SK-N-SH treated with all-trans-retinoic acid at 6 μM for 48 hours (cell line): ENCODE measurements at regions not wholly inside any gene's neighbourhood (a gene's known extent, or its start where the extent isn't known, plus 50 kb on each side); places are given as distances from the start of the nearest gene placed in this dataset.
A peak's percentile ranks its signal among the peaks of the same experiment; 100 is the strongest.

Experiments used
- ATAC-seq: fragments of 200-7000 bp; cut with Tn5 transposase; 3 replicates; pipeline ENCODE4 v1.9.1; 2020; ENCODE audit warnings: mild to moderate bottlenecking, moderate library complexity
- CSDC2 ChIP-seq: fragments of 250-450 bp; sonication (Bioruptor Pico); IDR thresholded peaks from 2 replicates; pipeline ENCODE4 v1.5.0; 2020; ENCODE audit warnings: mild to moderate bottlenecking, moderate library complexity
- ESRRG ChIP-seq: fragments of 250-450 bp; sonication (Bioruptor Pico); IDR thresholded peaks from 2 replicates; pipeline ENCODE4 v1.6.1; 2021; ENCODE audit warnings: mild to moderate bottlenecking
- GLIS3 ChIP-seq: fragments of 250-450 bp; sonication (Bioruptor Pico); IDR thresholded peaks from 2 replicates; pipeline ENCODE4 v1.5.0; 2020; ENCODE audit warnings: mild to moderate bottlenecking, moderate library complexity
- ISL1 ChIP-seq: fragments of 250-450 bp; sonication (Bioruptor Pico); IDR thresholded peaks from 2 replicates; pipeline ENCODE4 v2.1.2; 2022; ENCODE audit warnings: mild to moderate bottlenecking, moderate library complexity
- OSR1 ChIP-seq: fragments of 250-450 bp; sonication (Bioruptor Pico); IDR thresholded peaks from 2 replicates; pipeline ENCODE4 v1.8.0; 2022; ENCODE audit warnings: moderate library complexity, mild to moderate bottlenecking, inconsistent platforms
- PATZ1 ChIP-seq: fragments of 250-450 bp; sonication (Bioruptor Pico); IDR thresholded peaks from 2 replicates; pipeline ENCODE4 v1.8.0; 2020; ENCODE audit warnings: mild to moderate bottlenecking, moderate library complexity, borderline replicate concordance
- SNAI2 ChIP-seq: fragments of 250-450 bp; sonication (Bioruptor Pico); IDR thresholded peaks from 2 replicates; pipeline ENCODE4 v1.5.0; 2020; ENCODE audit warnings: mild to moderate bottlenecking, moderate library complexity
- TCF4 ChIP-seq: fragments of 250-450 bp; sonication (Bioruptor Pico); IDR thresholded peaks from 2 replicates; pipeline ENCODE4 v1.8.0; 2021; ENCODE audit warnings: mild to moderate bottlenecking, moderate library complexity, borderline replicate concordance
- TOX ChIP-seq: fragments of 250-450 bp; sonication (Bioruptor Pico); IDR thresholded peaks from 2 replicates; pipeline ENCODE4 v1.8.0; 2021; ENCODE audit warnings: mild to moderate bottlenecking, moderate library complexity, borderline replicate concordance
- TSHZ2 ChIP-seq: fragments of 250-450 bp; sonication (Bioruptor Pico); IDR thresholded peaks from 2 replicates; pipeline ENCODE4 v1.5.0; 2020; ENCODE audit warnings: mild to moderate bottlenecking, moderate library complexity
- ZC3H10 ChIP-seq: fragments of 250-450 bp; sonication (Bioruptor Pico); IDR thresholded peaks from 2 replicates; pipeline ENCODE4 v1.5.1; 2021; ENCODE audit warnings: mild to moderate bottlenecking, moderate library complexity
- ZFP3 ChIP-seq: fragments of 250-450 bp; sonication (Bioruptor Pico); IDR thresholded peaks from 2 replicates; pipeline ENCODE4 v1.5.0; 2020; ENCODE audit warnings: mild to moderate bottlenecking, moderate library complexity
- ZFP30 ChIP-seq: fragments of 450-650 bp; formaldehyde crosslinking; IDR thresholded peaks from 2 replicates; pipeline ENCODE4 v1.5.0; 2022; ENCODE audit warnings: mild to moderate bottlenecking, moderate library complexity
- ZNF565 ChIP-seq: fragments of 450-650 bp; formaldehyde crosslinking; conservative IDR thresholded peaks from 2 replicates; pipeline ENCODE4 v1.5.0; 2020; ENCODE audit warnings: low read depth, mild to moderate bottlenecking, moderate library complexity
- ZNF70 ChIP-seq: fragments of 450-650 bp; formaldehyde crosslinking; IDR thresholded peaks from 2 replicates; pipeline ENCODE4 v1.5.0; 2020; ENCODE audit warnings: mild to moderate bottlenecking, moderate library complexity
- ZNF8 ChIP-seq: fragments of 450-650 bp; formaldehyde crosslinking; IDR thresholded peaks from 2 replicates; pipeline ENCODE4 v1.5.0; 2020; ENCODE audit warnings: mild to moderate bottlenecking, moderate library complexity
- TF ChIP-seq, protein P1 (sequence below): fragments of 250-450 bp; sonication (Bioruptor Pico); IDR thresholded peaks from 2 replicates; pipeline ENCODE4 v1.5.1; 2021; ENCODE audit warnings: mild to moderate bottlenecking, moderate library complexity

GRCh38 chr9:2257248-2257929 is 242.2 kb downstream of the SMARCA2 start:
- no peak for TF ChIP-seq TCF4 (CRISPR knock-in tag)
- TF ChIP-seq SNAI2 (CRISPR knock-in tag): no peak
- no peak for TF ChIP-seq PATZ1 (CRISPR knock-in tag)
- TF ChIP-seq TSHZ2 (CRISPR knock-in tag): no peak
- TF ChIP-seq, protein P1, sequence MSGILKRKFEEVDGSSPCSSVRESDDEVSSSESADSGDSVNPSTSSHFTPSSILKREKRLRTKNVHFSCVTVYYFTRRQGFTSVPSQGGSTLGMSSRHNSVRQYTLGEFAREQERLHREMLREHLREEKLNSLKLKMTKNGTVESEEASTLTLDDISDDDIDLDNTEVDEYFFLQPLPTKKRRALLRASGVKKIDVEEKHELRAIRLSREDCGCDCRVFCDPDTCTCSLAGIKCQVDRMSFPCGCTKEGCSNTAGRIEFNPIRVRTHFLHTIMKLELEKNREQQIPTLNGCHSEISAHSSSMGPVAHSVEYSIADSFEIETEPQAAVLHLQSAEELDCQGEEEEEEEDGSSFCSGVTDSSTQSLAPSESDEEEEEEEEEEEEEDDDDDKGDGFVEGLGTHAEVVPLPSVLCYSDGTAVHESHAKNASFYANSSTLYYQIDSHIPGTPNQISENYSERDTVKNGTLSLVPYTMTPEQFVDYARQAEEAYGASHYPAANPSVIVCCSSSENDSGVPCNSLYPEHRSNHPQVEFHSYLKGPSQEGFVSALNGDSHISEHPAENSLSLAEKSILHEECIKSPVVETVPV (CRISPR knock-in tag): no peak
- no peak for TF ChIP-seq ZNF565 (CRISPR knock-in tag)
- TF ChIP-seq, all 23 proteins: peak for 0
- no peak for ATAC-seq

DNA sequence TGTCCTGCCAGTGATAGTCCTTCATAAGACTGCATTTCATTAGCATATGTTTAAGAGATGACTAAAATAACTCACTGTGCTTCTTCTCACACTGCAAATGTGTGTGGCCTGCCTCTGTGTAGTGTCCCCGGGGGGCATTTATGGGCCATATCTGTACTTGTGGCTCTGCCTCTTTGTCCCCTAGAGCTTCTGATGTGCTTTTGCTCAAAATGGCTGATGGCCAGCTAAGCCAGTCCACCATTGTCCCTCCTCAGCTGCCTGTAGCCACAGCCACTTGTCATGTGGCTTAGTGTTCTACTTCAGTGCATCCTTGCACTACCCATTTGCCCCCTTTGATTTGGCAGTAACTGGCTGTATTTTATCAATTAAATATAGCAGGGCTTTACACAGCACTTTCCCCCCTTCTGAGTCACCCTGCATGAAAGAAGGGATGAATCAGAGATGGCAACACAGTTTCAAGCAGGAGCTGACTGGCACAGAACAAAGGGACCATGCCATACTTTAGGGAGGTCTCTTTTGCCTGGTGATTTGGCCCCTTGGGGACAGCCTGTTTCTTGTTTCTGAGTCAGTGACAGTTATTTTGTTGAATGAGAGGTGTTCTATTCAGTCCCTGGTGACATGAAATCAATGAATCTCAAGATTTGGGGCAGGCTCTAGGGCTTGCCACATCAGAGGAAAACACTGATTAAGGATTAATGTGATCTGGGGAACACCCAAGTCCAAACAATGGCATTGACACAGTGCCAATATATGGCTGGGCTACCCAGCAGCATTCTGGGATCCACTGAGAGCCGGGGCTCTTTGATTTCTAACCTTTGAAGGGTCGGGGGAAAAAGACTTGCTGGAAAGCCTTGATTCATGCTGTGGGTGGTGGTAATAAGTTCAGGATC is 245.5 kb downstream of the SMARCA2 start:
- ATAC-seq: peak; percentile 68; the same call in 2 of the 3 replicates
- TF ChIP-seq ISL1 (CRISPR knock-in tag) (peak; percentile 23; the same call in 1 of the 2 replicates), ZNF70 (CRISPR knock-in tag) (no peak), ZFP3 (0 out of 2 replicates have a peak, but pooled peaks have one; percentile 33)

DNA sequence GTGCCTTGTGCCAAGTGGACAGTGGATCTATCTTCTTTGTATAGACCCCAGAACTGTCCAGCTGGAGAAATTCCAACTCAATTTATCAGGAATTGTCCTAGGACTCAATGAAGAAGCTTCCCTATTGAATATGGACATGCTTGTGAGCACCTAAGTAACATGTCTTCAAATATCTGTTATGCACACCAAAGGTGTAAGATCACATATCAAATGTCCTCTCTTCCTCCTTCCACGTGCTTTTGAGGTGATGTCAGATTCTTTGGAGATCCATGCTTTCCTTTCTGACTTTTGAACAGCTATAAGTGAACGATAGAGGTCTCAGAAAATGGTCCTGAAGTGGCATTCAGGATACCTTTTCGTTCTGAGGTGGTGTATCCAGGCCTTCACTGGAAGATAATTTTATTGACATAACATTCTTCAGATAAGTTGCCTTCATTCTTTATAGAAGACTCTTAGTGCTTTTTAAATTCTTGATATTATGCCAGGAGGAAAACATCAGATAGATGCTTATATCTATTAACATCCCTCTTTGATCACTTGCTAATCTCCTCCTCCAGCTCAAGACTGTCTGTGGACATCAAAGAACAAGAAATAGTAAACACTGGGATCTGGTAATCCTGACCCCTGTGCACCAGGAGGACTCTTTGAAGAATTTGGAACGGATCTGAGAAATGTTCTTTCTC is 246.4 kb downstream of the SMARCA2 start:
- TF ChIP-seq ISL1 (CRISPR knock-in tag) (peak; percentile 94), CSDC2 (no peak), TCF4 (CRISPR knock-in tag) (no peak)
- ATAC-seq: no peak

- no peak for ATAC-seq
- TF ChIP-seq TOX (CRISPR knock-in tag): no peak
- no peak for TF ChIP-seq TSHZ2 (CRISPR knock-in tag)
- TF ChIP-seq ZFP3: no peak
- no peak for TF ChIP-seq PATZ1 (CRISPR knock-in tag)
- TF ChIP-seq ESRRG: no peak
- TF ChIP-seq ZNF565 (CRISPR knock-in tag): no peak
- no peak for TF ChIP-seq SNAI2 (CRISPR knock-in tag)
- TF ChIP-seq OSR1 (CRISPR knock-in tag): no peak
- TF ChIP-seq, protein P1 (CRISPR knock-in tag): no peak
- no peak for TF ChIP-seq GLIS3 (CRISPR knock-in tag)
- TF ChIP-seq ZC3H10: no peak
- TF ChIP-seq ZFP30 (CRISPR knock-in tag): no peak
- no peak for TF ChIP-seq ZNF8
Measured at GRCh38 chr9:2262386-2263071, 247.4 kb downstream of the SMARCA2 start.
